Mesothelial cell of epicardium (in vitro differentiated cells): ENCODE measurements at regions not wholly inside any gene's neighbourhood (a gene's known extent, or its start where the extent isn't known, plus 50 kb on each side); places are given as distances from the start of the nearest gene placed in this dataset.
"Not testable (repeated sequence)": the region's sequence is repeated elsewhere in the genome, so short reads cannot be mapped to it uniquely, and the experiment has no call there.

Source experiments
- DNase-seq, 2 experiments: peaks; one replicate each; pipeline ENCODE4 v3.0.0; 2021; ENCODE audit warnings: low spot score in 2 of 2; ENCODE audit not compliant: unreplicated experiment in 2 of 2
- H3K27ac Mint-ChIP-seq: 2 replicates; pipeline ENCODE4 v1.8.0; 2021; ENCODE audit warnings: mixed read lengths
- H3K27me3 Mint-ChIP-seq: 2 replicates; pipeline ENCODE4 v1.8.0; 2021; ENCODE audit warnings: low read depth, mixed read lengths
- H3K36me3 Mint-ChIP-seq: 2 replicates; pipeline ENCODE4 v1.8.0; 2021; ENCODE audit warnings: mixed read lengths
- H3K4me1 Mint-ChIP-seq: 2 replicates; pipeline ENCODE4 v1.8.0; 2021; ENCODE audit warnings: mixed read lengths
- H3K4me3 Mint-ChIP-seq: 2 replicates; pipeline ENCODE4 v1.8.0; 2021; ENCODE audit warnings: mild to moderate bottlenecking, moderate library complexity, mixed read lengths
- H3K9me3 Mint-ChIP-seq: 2 replicates; pipeline ENCODE4 v1.8.0; 2021; ENCODE audit warnings: mixed read lengths

DNA sequence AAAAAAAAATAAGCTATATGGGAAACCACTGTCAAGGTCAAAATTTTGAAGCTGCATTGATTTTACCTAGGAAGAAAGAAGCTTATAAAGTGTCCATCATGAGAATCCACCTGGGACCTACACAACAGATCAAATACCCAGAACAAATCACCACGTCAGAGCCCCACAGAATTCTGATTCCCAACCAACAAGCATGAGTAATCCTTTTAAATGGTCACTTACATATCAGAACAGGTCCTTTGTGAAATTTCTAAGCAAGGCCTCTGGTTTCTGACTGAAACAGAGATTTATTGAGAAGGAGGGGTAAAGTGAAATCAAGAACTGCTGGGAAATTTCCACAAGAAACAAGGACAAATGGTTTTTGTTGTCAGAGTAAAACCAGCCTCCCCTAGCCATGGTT is 93.2 kb downstream of the FOXD4L6 start:
- not testable (repeated sequence) for H3K4me1 Mint-ChIP-seq, H3K4me3 Mint-ChIP-seq, H3K36me3 Mint-ChIP-seq, DNase-seq, H3K9me3 Mint-ChIP-seq, H3K27me3 Mint-ChIP-seq, H3K27ac Mint-ChIP-seq

DNA sequence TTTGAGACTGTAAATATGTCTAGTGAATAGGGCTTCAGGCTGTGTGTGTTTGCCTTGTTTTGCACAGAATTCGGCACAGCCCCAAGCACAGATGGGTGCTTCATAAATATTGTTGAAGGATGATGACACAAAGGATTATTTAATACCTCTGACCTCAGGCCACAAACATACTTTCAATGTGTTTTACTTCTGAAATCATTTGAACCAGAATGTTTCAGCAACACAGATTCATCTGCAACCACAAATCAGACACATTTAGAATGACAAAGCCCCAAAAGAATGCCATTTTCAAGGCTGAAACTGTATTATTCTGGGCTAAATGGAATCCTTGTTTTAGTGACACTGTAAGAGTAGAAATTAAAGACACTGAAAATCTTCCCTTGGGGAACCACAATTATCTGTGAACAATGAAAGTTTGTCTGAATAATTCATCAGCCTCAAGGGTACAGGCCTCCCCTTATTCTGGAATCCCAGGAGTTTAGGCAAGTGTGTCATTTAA is 93.7 kb downstream of the FOXD4L6 start:
- not testable (repeated sequence) for DNase-seq, H3K27ac Mint-ChIP-seq, H3K9me3 Mint-ChIP-seq, H3K36me3 Mint-ChIP-seq, H3K4me3 Mint-ChIP-seq, H3K27me3 Mint-ChIP-seq, H3K4me1 Mint-ChIP-seq

DNA sequence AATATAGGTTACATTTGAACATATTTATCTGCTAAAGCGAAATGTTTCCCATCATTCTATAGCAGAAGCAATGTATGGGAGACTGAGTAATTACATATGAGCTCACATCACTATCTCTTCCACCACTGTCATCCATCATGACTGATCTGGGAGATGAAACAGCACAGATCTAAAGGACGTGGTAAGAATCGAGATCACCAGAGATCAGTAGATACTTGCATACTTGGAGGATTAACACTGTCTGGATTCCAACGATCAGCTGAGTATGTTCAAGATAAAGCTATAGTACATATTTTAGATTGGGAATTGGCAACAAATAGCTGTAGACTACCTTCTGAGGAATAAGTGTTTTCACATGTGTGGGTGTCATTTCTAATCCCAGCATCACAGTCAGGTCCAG is 94.6 kb downstream of the FOXD4L6 start:
- H3K27me3 Mint-ChIP-seq, H3K4me3 Mint-ChIP-seq, H3K4me1 Mint-ChIP-seq, H3K27ac Mint-ChIP-seq, H3K36me3 Mint-ChIP-seq, DNase-seq, H3K9me3 Mint-ChIP-seq: not testable (repeated sequence)

DNA sequence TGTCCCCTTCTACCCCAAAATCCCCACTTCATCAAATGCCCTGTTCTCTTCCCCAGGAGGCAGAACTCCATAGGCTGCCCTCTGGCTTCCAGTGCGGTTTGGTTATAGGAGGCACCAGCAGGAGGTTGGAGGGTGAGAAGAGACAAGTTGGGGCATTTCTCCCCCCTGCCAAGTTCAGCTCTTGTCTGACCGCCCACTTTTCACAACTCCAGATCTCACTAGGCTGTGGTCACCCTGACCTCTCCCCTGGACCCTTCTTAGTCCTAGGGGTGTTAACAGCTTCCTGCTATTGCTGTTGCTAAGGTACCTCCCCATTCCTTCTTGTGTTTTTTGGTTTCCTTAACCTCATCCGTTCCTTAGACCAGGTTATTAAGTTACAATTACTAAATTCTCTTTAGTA is 95.1 kb downstream of the FOXD4L6 start:
- not testable (repeated sequence) for H3K4me1 Mint-ChIP-seq, H3K36me3 Mint-ChIP-seq, H3K9me3 Mint-ChIP-seq, H3K27me3 Mint-ChIP-seq, H3K27ac Mint-ChIP-seq, DNase-seq, H3K4me3 Mint-ChIP-seq

DNA sequence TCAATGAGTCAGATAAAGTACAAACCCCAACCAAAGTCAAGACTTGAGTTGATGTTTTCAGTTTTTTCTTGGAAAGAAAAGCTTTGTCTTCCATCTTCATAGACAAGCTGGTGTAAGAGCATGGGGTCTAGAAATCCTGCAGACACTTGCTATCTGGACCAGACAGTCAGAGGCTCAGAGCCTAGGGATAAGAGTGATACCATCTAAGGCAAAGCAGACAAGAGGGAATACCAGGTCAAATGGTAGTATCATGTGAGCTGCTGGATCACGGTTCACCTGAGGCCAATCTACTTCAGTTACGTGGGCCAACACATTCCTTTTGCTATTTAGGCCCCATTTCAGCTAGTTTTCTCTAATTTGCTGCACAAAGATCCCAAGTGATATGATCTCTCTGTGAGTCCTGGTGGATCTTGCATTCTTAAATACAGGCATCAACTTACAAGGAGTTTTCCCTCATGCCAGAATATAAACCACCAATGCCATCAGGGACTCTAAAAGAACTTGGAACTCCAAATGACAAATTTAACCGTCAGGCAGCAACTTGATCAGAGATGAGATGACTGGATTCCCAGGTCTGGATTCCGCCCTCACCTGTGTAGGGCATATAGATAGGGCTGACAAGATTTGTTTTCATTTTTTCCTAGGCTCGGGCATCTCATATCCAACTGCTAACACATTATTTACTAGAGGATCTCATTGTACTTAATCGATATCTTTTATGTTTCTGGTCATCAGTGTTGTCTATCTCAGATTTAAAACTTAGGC is 101.4 kb downstream of the FOXD4L6 start:
- H3K9me3 Mint-ChIP-seq: peaks cover 23% of the 10 kb centered on the region
- not testable (repeated sequence) for H3K27ac Mint-ChIP-seq, DNase-seq, H3K4me3 Mint-ChIP-seq, H3K36me3 Mint-ChIP-seq, H3K4me1 Mint-ChIP-seq, H3K27me3 Mint-ChIP-seq

DNA sequence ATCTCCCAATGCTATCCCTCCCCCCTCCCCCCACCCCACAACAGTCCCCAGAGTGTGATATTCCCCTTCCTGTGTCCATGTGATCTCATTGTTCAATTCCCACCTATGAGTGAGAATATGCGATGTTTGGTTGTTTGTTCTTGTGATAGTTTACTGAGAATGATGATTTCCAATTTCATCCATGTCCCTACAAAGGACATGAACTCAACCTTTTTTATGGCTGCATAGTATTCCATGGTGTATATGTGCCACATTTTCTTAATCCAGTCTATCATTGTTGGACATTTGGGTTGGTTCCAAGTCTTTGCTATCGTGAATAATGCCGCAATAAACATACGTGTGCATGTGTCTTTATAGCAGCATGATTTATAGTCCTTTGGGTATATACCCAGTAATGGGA is 106.1 kb downstream of the FOXD4L6 start:
- H3K27ac Mint-ChIP-seq, H3K4me1 Mint-ChIP-seq, H3K4me3 Mint-ChIP-seq, DNase-seq, H3K27me3 Mint-ChIP-seq: not testable (repeated sequence)
- Mint-ChIP-seq H3K36me3 (peaks cover 15% of the 10 kb centered on the region), H3K9me3 (peaks cover 21% of the 10 kb centered on the region)

DNA sequence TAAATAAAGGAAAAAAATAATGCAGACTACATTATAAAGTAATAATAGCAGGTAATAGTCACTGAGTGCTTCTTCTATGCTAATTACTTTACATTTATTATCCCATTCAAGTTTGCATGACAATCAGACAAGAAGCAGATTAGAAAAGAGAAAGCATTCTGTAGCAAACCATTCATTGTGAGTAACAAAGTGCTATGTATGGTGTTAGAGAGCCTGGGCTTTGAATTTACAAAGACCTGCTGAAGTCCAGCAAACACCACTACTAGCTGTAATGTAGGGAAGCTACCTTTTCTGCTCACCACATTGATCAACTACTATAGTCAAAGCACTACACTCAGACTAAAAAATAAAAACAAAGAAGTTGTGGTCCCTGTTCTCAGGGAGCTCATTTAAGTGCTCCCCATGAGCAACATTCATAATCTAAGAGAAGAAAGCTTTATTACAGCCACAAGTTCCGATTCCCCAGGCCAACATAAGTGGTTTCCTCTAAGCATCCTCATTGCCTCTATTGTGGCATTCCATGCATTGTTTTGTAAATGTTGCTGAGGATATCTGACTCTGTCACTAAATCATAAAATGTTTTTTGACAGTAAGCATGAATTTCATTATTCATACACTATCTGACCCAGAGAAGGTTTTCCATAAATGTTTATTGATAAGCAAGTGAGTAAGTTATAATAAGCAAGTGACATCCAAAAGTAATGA is 108.5 kb downstream of the FOXD4L6 start:
- DNase-seq, H3K4me1 Mint-ChIP-seq, H3K27ac Mint-ChIP-seq, H3K4me3 Mint-ChIP-seq, H3K27me3 Mint-ChIP-seq: not testable (repeated sequence)
- Mint-ChIP-seq H3K9me3 (peaks cover 14% of the 10 kb centered on the region), H3K36me3 (peaks cover 15% of the 10 kb centered on the region)

DNA sequence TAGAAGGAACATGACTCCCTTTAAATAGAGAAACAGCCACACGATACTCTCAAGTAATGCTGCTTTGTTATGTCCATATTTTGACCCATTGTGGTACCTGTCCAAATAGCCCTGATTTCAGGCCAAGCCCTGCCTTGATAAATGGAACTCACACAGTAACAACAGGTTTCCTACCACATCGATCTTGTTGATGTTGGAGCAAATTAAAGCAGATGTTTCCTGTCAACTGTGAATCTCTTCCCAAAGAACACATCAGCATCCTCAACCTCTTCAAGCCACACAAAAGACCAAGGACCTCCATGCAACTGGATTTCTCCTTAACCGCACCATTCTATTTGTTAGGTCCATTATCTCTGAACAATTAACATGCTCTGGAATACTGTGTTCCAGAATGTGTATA is 109.5 kb downstream of the FOXD4L6 start:
- H3K4me3 Mint-ChIP-seq, H3K27ac Mint-ChIP-seq, DNase-seq, H3K4me1 Mint-ChIP-seq, H3K27me3 Mint-ChIP-seq: not testable (repeated sequence)
- peaks cover 15% of the 10 kb centered on the region for H3K36me3 Mint-ChIP-seq
- H3K9me3 Mint-ChIP-seq: peaks cover 13% of the 10 kb centered on the region

DNA sequence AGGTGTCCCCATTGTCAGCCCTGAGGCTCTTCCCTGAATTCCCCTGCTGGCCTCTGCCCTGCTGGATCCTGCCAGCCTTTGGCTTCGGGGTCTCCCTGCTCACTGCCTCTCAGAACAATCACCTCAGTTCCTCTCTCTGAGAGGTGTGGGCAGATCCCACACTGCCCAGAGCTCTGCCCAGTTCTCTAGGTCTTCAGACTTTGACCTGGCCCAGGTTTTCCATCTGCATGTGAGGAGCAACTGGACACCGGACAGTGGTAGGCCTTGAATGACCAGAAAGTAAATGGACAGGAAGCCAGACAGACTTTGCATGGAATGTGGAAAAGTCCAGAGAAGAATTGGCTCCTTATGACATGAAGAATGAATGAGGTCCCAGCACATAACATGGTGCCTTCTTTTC is 111.8 kb downstream of the FOXD4L6 start:
- not testable (repeated sequence) for H3K4me1 Mint-ChIP-seq, DNase-seq, H3K27me3 Mint-ChIP-seq, H3K27ac Mint-ChIP-seq, H3K9me3 Mint-ChIP-seq, H3K4me3 Mint-ChIP-seq
- H3K36me3 Mint-ChIP-seq: peaks cover 16% of the 10 kb centered on the region

DNA sequence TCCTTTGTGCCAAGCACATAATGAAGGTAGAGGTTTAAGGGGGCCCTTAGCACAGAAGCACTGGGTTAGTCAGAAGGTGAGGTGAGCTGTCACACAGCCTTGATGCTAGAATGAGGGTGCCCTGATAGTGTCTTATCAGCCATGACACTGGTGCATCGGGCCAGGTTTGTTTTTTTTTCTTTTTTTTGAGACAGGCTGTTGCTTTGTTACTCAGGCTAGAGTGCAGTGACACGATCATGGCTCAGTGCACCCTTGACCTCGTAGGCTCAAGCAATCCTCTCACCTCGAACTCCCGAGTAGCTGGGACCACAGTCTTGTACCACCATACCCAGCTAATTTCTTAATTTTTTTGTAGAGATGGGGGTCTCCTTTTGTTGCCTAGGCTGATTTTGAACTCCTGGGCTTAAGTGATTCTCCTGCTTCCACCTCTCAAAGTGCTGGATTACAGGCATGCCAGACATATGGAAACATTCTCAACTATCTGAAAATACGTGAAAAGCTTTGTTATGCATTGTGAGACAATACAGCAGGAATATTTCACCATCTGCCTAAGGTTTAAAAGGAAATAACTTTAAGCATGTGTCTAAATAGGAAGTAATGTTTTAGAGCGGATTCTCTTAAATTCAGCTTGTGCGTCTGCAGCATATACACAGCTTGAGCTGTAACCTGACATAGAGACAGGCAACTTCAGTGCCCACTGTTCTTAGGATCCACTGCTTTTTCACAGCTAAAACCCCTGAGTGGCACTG is 128.4 kb downstream of the FOXD4L6 start:
- H3K36me3 Mint-ChIP-seq: peaks cover 24% of the 10 kb centered on the region
- H3K9me3 Mint-ChIP-seq, DNase-seq, H3K27me3 Mint-ChIP-seq, H3K4me1 Mint-ChIP-seq, H3K27ac Mint-ChIP-seq, H3K4me3 Mint-ChIP-seq: not testable (repeated sequence)

DNA sequence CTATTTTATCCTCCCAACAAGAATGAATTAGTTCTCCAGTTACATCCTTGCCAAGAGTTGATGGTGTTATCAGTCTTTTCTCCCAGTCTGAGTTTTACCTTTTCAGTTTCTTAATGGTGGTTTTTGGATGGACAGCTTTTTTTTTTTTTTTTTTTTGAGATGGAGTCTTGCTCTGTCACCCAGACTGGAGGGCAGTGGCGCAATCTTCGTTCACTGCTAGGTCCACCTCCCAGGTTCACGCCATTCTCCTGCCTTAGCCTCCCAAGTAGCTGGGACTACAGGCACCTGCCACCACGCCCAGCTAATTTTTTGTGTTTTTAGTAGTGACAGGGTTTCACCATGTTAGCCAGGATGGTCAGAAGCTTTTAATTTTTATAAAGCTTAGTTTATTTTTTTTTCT is 133.0 kb downstream of the FOXD4L6 start:
- not testable (repeated sequence) for H3K27me3 Mint-ChIP-seq, DNase-seq, H3K27ac Mint-ChIP-seq, H3K4me3 Mint-ChIP-seq
- peaks cover 11% of the 10 kb centered on the region for H3K4me1 Mint-ChIP-seq
- H3K9me3 Mint-ChIP-seq: peaks cover 20% of the 10 kb centered on the region
- H3K36me3 Mint-ChIP-seq: peaks cover 13% of the 10 kb centered on the region

DNA sequence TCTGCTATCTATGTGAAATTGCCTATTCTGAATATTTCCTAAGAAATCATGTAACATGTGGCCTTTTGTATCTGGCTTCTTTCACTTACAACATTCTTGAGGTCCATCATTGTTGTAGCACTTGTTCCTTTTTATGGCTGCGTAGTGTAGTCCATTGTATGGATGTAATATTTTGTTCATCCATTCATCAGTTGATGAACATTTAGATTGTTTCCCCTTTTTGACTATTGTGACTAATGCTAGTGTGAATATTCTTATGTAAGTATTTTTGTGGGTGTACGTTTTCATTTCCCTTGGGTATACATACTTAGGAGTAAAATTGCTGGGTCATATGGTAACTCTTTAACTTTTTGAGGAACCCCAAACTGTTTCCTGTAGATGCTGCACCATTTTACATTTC is 134.6 kb downstream of the FOXD4L6 start:
- not testable (repeated sequence) for H3K4me3 Mint-ChIP-seq, DNase-seq, H3K27me3 Mint-ChIP-seq, H3K27ac Mint-ChIP-seq
- Mint-ChIP-seq H3K9me3 (peaks cover 24% of the 10 kb centered on the region), H3K36me3 (peaks cover 10% of the 10 kb centered on the region), H3K4me1 (peaks cover 11% of the 10 kb centered on the region)

DNA sequence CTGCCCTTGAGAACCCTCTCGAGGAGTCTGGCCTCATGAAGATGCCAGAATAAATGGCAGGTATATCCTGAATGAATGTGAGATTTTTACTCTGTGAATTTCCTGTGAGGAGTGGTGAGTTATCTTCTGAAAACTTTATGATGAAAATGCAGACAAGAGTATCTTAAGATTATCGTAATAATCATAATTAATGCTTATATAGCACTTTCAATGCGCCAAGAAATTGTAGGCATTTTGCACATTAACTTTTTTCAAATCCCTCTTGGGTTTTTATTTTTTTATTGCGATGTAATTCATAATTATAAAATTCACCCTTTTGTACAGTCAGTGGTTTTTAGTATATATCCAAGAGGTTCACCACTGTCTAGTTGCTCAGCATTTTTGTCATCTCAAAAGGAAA is 135.1 kb downstream of the FOXD4L6 start:
- not testable (repeated sequence) for H3K4me3 Mint-ChIP-seq, H3K27me3 Mint-ChIP-seq, DNase-seq, H3K27ac Mint-ChIP-seq
- Mint-ChIP-seq H3K36me3 (peaks cover 11% of the 10 kb centered on the region), H3K9me3 (peaks cover 28% of the 10 kb centered on the region), H3K4me1 (peaks cover 11% of the 10 kb centered on the region)

DNA sequence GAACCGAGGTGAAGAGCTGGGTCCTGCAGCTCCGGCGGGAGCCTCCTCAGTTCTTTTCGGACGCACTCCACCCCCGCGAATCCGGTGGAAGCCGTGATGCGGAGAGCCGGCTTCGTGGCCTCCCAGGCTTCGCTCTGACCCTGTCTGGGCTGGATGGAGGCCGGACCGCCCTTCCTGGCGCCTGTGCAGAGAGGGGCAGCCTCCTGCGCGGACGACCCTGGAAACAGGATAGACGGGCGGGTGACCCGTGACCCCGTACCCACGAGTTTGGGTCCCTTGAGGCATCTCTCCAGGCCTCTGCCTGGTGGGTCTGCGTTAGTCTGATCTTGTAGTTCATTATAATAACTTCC is 136.0 kb downstream of the FOXD4L6 start:
- peak in 1 of 2 experiments; percentile 23 for DNase-seq
- H3K9me3 Mint-ChIP-seq: peaks cover 33% of the 10 kb centered on the region
- H3K27ac Mint-ChIP-seq: peak overlapping the region; percentile 98
- H3K36me3 Mint-ChIP-seq: peaks cover 16% of the 10 kb centered on the region
- H3K27me3 Mint-ChIP-seq, H3K4me3 Mint-ChIP-seq: not testable (repeated sequence)
- peaks cover 11% of the 10 kb centered on the region for H3K4me1 Mint-ChIP-seq
